Suppressor macrophage treated with lipopolysaccharide for 1 hour (primary cell): ENCODE measurements at regions not wholly inside any gene's neighbourhood (a gene's known extent, or its start where the extent isn't known, plus 50 kb on each side); places are given as distances from the start of the nearest gene placed in this dataset.

Experiments used
- DNase-seq, 3 donors: peaks; one replicate each; pipeline ENCODE4 v3.0.0-alpha.2; 2020 to 2022

- no peak for DNase-seq
Measured at GRCh38 chr14:99067141-99067920, 204.7 kb downstream of the BCL11B start.

GRCh38 chr14:99067927-99068326 is 204.1 kb downstream of the BCL11B start:
- no peak for DNase-seq

GRCh38 chr14:99069946-99070345 is 202.1 kb downstream of the BCL11B start:
- DNase-seq, result no peak

GRCh38 chr14:99072433-99072832 is 199.6 kb downstream of the BCL11B start:
- DNase-seq, result no peak

GRCh38 chr14:99072956-99073355 is 199.0 kb downstream of the BCL11B start:
- DNase-seq, result no peak

DNA sequence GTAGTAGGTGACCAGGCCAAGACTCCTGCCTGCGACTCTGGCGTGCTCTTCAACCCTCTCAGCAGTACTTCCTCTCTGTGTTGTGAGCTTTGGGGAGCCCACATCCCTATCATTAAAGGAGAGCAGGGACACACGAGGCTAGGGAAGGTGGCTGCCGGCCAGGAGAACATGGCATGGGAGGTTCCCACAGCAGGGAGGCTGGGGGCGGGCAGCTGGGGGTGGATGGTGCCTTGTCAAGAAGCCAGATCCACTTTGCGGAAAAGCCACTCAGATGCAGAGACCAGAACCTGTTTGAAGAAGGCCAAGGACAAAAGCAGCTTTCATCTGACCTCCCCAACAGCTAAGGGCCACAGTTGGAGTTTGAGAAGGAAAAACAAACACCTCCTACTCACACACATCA is 198.6 kb downstream of the BCL11B start:
- no peak for DNase-seq

GRCh38 chr14:99075061-99075460 is 196.9 kb downstream of the BCL11B start:
- DNase-seq, result peak in 2 of 3 donors; percentile 8 to 38

DNA sequence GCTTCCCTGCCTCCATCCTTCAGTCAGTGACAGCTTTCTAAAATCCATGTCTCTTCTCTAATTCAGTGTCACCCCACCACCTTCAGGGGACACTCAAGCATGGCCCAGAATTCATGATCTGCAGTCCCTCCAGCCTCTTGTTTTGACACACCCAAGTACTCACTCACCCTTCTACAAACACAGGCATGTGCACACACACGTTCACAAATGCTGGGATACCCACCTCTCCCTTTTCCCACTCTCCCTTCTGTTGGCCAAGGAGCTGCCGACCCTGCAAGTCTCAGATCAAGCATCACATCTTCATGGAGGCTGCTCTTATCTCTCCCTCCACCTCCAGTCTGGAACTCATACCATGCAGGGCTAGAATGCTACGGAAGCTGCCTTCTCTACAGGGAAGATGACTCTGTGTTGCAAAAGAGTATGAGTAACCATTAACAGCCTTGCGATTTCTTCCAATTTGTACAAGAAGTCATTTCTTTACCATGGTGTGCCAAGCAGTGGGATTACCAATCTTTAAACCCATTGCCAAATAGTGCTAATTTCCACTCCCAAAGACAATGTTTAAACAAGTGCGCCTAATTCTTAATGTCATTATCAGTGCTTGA is 196.1 kb downstream of the BCL11B start:
- DNase-seq, result peak; percentile 60 to 84 (median 76)

- DNase-seq, result peak; percentile 50 to 77 (median 68)
Measured at GRCh38 chr14:99077076-99077843, 194.7 kb downstream of the BCL11B start.

- DNase-seq, result no peak
Measured at GRCh38 chr14:99077844-99078236, 194.2 kb downstream of the BCL11B start.

DNA sequence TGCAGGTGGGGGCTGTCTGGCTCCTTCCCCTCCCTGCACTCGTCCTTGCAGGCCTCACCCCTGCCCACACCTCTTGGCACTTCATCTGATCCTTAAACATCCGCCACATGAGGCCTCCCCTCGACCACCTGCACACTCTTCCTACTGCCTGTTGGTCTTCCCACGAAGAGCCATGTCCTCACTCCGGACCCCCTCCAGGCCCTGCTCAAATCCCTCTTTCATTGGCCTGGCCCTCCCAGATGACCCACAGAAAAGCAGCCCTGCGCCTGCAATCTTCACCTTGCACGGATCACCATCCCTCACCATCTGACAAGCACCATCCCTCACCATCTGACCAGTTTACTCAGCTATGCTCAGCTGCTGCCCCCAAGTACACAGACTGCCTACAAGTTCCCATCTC is 193.6 kb downstream of the BCL11B start:
- DNase-seq, result no peak

- no peak for DNase-seq
Measured at GRCh38 chr14:99079061-99079727, 192.8 kb downstream of the BCL11B start.

DNA sequence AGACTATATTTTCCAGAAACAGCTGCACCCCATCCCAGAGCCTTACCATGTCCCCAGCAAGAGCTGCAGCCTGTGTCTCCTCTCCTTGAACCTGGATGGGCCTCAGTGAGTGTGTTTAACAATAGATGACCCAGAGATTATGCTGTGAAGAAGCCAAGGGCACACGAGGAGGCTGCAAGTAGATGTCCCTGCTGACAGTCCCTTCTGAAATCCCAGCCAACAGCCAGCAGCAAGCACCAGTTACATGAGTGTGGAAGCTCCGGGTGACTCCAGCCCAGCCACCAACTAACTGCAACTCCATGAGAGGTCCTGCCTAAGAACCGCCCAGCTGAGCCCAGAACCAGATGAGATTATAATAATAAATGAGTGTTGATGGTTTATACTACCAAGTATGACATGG is 191.7 kb downstream of the BCL11B start:
- peak in 1 of 3 donors; percentile 8 for DNase-seq

DNA sequence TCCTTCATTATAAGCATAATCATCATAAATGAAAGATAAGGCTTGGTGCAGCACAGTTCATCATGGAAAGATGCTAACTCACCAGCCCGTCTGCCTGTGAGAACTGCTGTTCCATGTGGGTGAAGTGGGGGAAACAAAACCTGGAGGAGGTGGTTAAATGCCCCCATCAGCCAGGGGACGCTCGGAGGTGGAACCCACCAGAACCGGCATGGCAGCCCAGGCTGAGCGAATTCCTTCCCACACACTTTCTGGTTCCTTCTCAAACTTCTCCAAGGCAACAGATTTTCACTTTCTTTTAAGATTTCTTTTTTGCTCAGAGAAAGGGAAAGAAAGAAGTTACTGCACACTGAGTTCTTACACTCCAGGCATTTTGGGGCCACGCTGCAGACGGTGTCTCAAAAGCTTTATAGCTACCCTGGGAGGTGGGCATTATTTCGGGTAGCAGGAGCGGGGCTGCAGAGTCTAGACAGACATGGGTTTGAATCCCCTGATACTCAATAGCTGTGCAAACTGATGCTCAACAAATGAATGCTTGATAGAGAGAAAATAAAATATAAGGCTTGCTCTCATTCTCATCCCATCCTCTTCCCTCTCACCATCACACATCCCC is 190.7 kb downstream of the BCL11B start:
- DNase-seq, result no peak

GRCh38 chr14:99081880-99082279 is 190.1 kb downstream of the BCL11B start:
- peak in 1 of 3 donors; percentile 3 for DNase-seq

GRCh38 chr14:99093532-99094517 is 178.2 kb downstream of the BCL11B start:
- DNase-seq, result no peak

- DNase-seq, result no peak
Measured at GRCh38 chr14:99094901-99095300, 177.1 kb downstream of the BCL11B start.

DNA sequence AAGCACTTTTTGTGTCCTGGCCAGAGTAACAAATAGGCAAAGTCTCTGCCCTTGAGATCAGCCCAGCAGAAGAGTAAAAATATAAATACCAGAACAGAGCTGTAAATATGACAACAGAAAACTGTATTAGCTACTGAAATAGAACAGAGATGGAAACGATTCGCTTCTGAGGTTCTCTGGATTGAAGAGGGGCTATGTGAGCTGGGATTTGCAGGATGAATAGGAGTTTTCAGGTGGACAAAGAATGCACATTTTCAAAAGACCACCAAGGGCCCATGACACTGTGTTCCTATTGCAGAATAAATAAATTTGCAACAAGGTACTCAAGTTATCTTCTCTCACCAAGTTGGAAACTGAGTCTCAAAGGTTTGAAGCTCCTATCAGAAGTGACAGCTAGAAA is 176.6 kb downstream of the BCL11B start:
- DNase-seq, result no peak

- DNase-seq, result no peak
Measured at GRCh38 chr14:99098199-99098598, 173.8 kb downstream of the BCL11B start.

DNA sequence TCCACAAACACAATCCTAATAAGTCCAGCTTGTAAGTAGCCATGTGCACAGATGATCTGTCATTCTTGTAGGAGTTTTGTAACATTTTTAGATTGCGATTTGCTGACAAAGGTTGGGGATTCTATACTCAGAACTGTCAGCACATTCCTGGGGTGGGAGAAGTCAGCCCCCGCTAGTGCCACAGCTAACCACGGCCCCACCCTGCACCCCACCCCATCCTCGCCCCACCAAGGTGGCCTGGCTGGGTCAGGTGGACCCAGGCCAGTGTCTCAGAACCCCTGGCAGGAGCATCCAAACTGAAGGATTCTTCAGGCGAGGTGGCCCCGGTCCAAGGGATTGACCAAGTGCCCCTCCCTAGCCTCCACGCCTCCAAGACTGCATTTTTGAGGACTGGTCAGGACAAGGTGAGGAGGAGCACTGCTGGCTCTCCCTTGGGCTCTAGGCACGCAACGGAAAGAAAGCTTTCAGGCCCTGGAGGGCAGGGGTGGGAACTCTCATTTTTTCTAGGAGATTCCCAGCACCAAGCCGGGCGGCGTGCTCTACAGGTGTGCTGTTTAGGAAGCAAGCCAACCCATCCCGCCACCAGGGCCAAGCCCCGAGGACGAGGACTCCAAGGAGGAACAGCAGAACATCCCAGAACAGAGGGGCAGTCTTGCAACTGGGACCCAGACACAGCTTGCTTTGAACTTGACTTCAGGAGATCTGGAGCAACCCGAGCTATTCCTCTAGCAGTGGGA is 172.8 kb downstream of the BCL11B start:
- no peak for DNase-seq
